GM18520 (cell line): ENCODE measurements at regions not wholly inside any gene's neighbourhood (a gene's known extent, or its start where the extent isn't known, plus 50 kb on each side); places are given as distances from the start of the nearest gene placed in this dataset.

Experiments used
- ATAC-seq: cut with Tn5 transposase; IDR thresholded peaks from one replicate; pipeline ENCODE4 v1.9.1; 2021; ENCODE audit not compliant: unreplicated experiment

GRCh38 chr14:25108291-25108690 lies 58.3 kb upstream of the STXBP6 start:
- ATAC-seq, result no peak

- ATAC-seq, result no peak
These were observed 53.9 kb upstream of the STXBP6 start for GRCh38 chr14:25103820-25104219.

GRCh38 chr14:25103271-25103670 lies 53.3 kb upstream of the STXBP6 start:
- ATAC-seq, result no peak

- no peak for ATAC-seq
These were observed 52.8 kb upstream of the STXBP6 start for GRCh38 chr14:25102788-25103187.

- no peak for ATAC-seq
These were observed 51.3 kb upstream of the STXBP6 start for GRCh38 chr14:25101276-25101675.
